Neural progenitor cell (in vitro differentiated cells): ENCODE measurements at regions not wholly inside any gene's neighbourhood (a gene's known extent, or its start where the extent isn't known, plus 50 kb on each side); places are given as distances from the start of the nearest gene placed in this dataset.
A peak's percentile ranks its signal among the peaks of the same experiment; 100 is the strongest.

Experiments
- DNase-seq: peaks from one replicate; pipeline ENCODE4 v3.0.0-alpha.2; 2016; ENCODE audit warnings: low spot score
- H2AFZ ChIP-seq: fragments of 200-600 bp; sonication (generic); replicated peaks from 2 replicates; pipeline ENCODE4 v1.6.1; 2016; ENCODE audit warnings: antibody characterized with exemption
- H3F3A ChIP-seq: fragments of 200-600 bp; sonication (generic); 2 replicates; pipeline ENCODE4 v1.6.1; 2016; ENCODE audit warnings: antibody characterized with exemption, low read depth
- H3K27ac ChIP-seq: fragments of 200-600 bp; sonication (generic); 2 replicates; pipeline ENCODE4 v1.5.1; 2016; ENCODE audit warnings: mild to moderate bottlenecking
- H3K27me3 ChIP-seq: fragments of 200-600 bp; sonication (generic); 2 replicates; pipeline ENCODE4 v1.6.1; 2016; ENCODE audit warnings: mild to moderate bottlenecking, moderate library complexity
- H3K36me3 ChIP-seq: fragments of 200-600 bp; sonication (generic); 2 replicates; pipeline ENCODE4 v1.5.1; 2016
- H3K4me1 ChIP-seq: fragments of 200-600 bp; sonication (generic); 2 replicates; pipeline ENCODE4 v1.6.1; 2016; ENCODE audit warnings: mixed run types
- H3K4me2 ChIP-seq: fragments of 200-600 bp; sonication (generic); 2 replicates; pipeline ENCODE4 v1.6.1; 2016
- H3K4me3 ChIP-seq: fragments of 200-600 bp; sonication (generic); 2 replicates; pipeline ENCODE4 v1.5.1; 2016
- H3K79me2 ChIP-seq: fragments of 200-600 bp; sonication (generic); 2 replicates; pipeline ENCODE4 v1.6.1; 2016; ENCODE audit warnings: low read depth
- H3K9ac ChIP-seq: fragments of 200-600 bp; sonication (generic); 2 replicates; pipeline ENCODE4 v1.6.1; 2016
- H3K9me3 ChIP-seq: fragments of 200-600 bp; sonication (generic); 2 replicates; pipeline ENCODE4 v1.5.1; 2016; ENCODE audit warnings: low read depth
- H4K20me1 ChIP-seq: fragments of 200-600 bp; sonication (generic); 2 replicates; pipeline ENCODE4 v1.6.1; 2016; ENCODE audit warnings: low read depth
- H3K27ac Mint-ChIP-seq: 3 replicates; pipeline ENCODE4 v1.8.0; 2021; ENCODE audit warnings: mixed read lengths
- H3K27me3 Mint-ChIP-seq: 2 replicates; pipeline ENCODE4 v1.8.0; 2022; ENCODE audit warnings: low read depth, mild to moderate bottlenecking, inconsistent platforms, moderate library complexity, mixed read lengths; ENCODE audit not compliant: insufficient read depth
- H3K36me3 Mint-ChIP-seq: 3 replicates; pipeline ENCODE4 v1.8.0; 2021; ENCODE audit warnings: mixed read lengths
- H3K4me1 Mint-ChIP-seq: 3 replicates; pipeline ENCODE4 v1.8.0; 2021; ENCODE audit warnings: mixed read lengths
- H3K4me3 Mint-ChIP-seq: 3 replicates; pipeline ENCODE4 v1.8.0; 2021; ENCODE audit warnings: mild to moderate bottlenecking, moderate library complexity, mixed read lengths
- H3K9me3 Mint-ChIP-seq: 3 replicates; pipeline ENCODE4 v1.8.0; 2020; ENCODE audit warnings: mixed read lengths
- CTCF ChIP-seq: fragments of 200-600 bp; sonication (generic); IDR thresholded peaks from 2 replicates; pipeline ENCODE4 v1.5.1; 2017; ENCODE audit warnings: antibody characterized with exemption, mild to moderate bottlenecking
- EZH2 ChIP-seq: fragments of 200-600 bp; sonication (generic); IDR thresholded peaks from 2 replicates; pipeline ENCODE4 v1.6.1; 2017; ENCODE audit warnings: antibody characterized with exemption, mild to moderate bottlenecking, moderate library complexity
- EZH2phosphoT487 ChIP-seq: fragments of 200-600 bp; sonication (generic); IDR thresholded peaks from 2 replicates; pipeline ENCODE4 v1.6.1; 2017; ENCODE audit warnings: antibody characterized with exemption

- H3K27ac Mint-ChIP-seq = no peak overlapping the region
- Histone ChIP-seq H2AFZ (no peak overlapping the region), H3K9me3 (no peaks in the 10 kb centered on the region), H3K27ac (no peak overlapping the region), H3K36me3 (no peaks in the 10 kb centered on the region), H3K4me2 (no peak overlapping the region), H3K27me3 (no peaks in the 10 kb centered on the region), H3K9ac (no peak overlapping the region), H3K79me2 (no peaks in the 10 kb centered on the region), H3K4me1 (no peaks in the 10 kb centered on the region), H4K20me1 (no peaks in the 10 kb centered on the region), H3K4me3 (no peak overlapping the region), H3F3A (no peaks in the 10 kb centered on the region)
- H3K27me3 Mint-ChIP-seq = no peaks in the 10 kb centered on the region
- TF ChIP-seq CTCF = no peak
- TF ChIP-seq EZH2 = no peak
- no peak for TF ChIP-seq EZH2phosphoT487
- H3K4me3 Mint-ChIP-seq = no peak overlapping the region
- no peaks in the 10 kb centered on the region for H3K36me3 Mint-ChIP-seq
- no peaks in the 10 kb centered on the region for H3K4me1 Mint-ChIP-seq
- no peaks in the 10 kb centered on the region for H3K9me3 Mint-ChIP-seq
- DNase-seq = no peak
Observed at GRCh38 chr10:105981679-105982078, 1182.8 kb downstream of the SORCS1 start.

GRCh38 chr10:105974803-105975456 is 1189.6 kb downstream of the SORCS1 start:
- DNase-seq = peak; percentile 56
- Histone ChIP-seq H3K9ac (no peak overlapping the region), H3K79me2 (no peaks in the 10 kb centered on the region), H3K27me3 (no peaks in the 10 kb centered on the region), H3K27ac (no peak overlapping the region), H2AFZ (peak overlapping the region; percentile 83), H3F3A (peaks cover 7% of the 10 kb centered on the region), H3K36me3 (no peaks in the 10 kb centered on the region), H3K4me3 (no peak overlapping the region), H3K9me3 (no peaks in the 10 kb centered on the region), H3K4me2 (no peak overlapping the region), H3K4me1 (peaks cover 26% of the 10 kb centered on the region), H4K20me1 (no peaks in the 10 kb centered on the region)
- H3K27me3 Mint-ChIP-seq = no peaks in the 10 kb centered on the region
- peaks cover 29% of the 10 kb centered on the region for H3K4me1 Mint-ChIP-seq
- TF ChIP-seq EZH2 (no peak), EZH2phosphoT487 (no peak), CTCF (peak; percentile 77)
- no peak overlapping the region for H3K4me3 Mint-ChIP-seq
- no peaks in the 10 kb centered on the region for H3K36me3 Mint-ChIP-seq
- H3K9me3 Mint-ChIP-seq = no peaks in the 10 kb centered on the region
- H3K27ac Mint-ChIP-seq = no peak overlapping the region

- peak overlapping the region; percentile 47 for H3K4me2 ChIP-seq
- H3K9ac ChIP-seq = no peak overlapping the region
- peaks cover 26% of the 10 kb centered on the region for H3K4me1 ChIP-seq
- peaks cover 37% of the 10 kb centered on the region for H3K4me1 Mint-ChIP-seq
- H3K27ac ChIP-seq = no peak overlapping the region
- H4K20me1 ChIP-seq = no peaks in the 10 kb centered on the region
- peak overlapping the region; percentile 78 for H2AFZ ChIP-seq
- no peaks in the 10 kb centered on the region for H3K36me3 Mint-ChIP-seq
- no peaks in the 10 kb centered on the region for H3K27me3 Mint-ChIP-seq
- H3K27me3 ChIP-seq = no peaks in the 10 kb centered on the region
- peak overlapping the region; percentile 78 for H3K27ac Mint-ChIP-seq
- no peaks in the 10 kb centered on the region for H3K9me3 Mint-ChIP-seq
- no peaks in the 10 kb centered on the region for H3K9me3 ChIP-seq
- TF ChIP-seq CTCF (no peak), EZH2 (no peak), EZH2phosphoT487 (no peak)
- H3K4me3 ChIP-seq = no peak overlapping the region
- DNase-seq = peak; percentile 14
- H3K4me3 Mint-ChIP-seq = no peak overlapping the region
- no peaks in the 10 kb centered on the region for H3K79me2 ChIP-seq
- no peaks in the 10 kb centered on the region for H3K36me3 ChIP-seq
- peaks cover 7% of the 10 kb centered on the region for H3F3A ChIP-seq
Observed at GRCh38 chr10:105973902-105974301, 1190.6 kb downstream of the SORCS1 start.
